Neural cell (in vitro differentiated cells): ENCODE measurements at regions not wholly inside any gene's neighbourhood (a gene's known extent, or its start where the extent isn't known, plus 50 kb on each side); places are given as distances from the start of the nearest gene placed in this dataset.

Experiments used
- H2AFZ ChIP-seq: fragments of 200-600, 300-800 bp; sonication (generic), shearing (Covaris generic); 2 replicates; pipeline ENCODE4 v1.6.0; 2014; ENCODE audit warnings: low read depth, mild to moderate bottlenecking, antibody characterized with exemption, low read length, moderate library complexity
- H3F3A ChIP-seq: fragments of 200-600 bp; shearing (Covaris generic); 2 replicates; pipeline ENCODE4 v1.6.1; 2016; ENCODE audit warnings: mild to moderate bottlenecking, moderate library complexity, mixed read lengths, antibody characterized with exemption, low read length; ENCODE audit not compliant: insufficient read depth, poor library complexity, severe bottlenecking
- H3K27ac ChIP-seq: fragments of 200-600, 300-800 bp; sonication (generic), shearing (Covaris generic); 2 replicates; pipeline ENCODE4 v1.5.1; 2014; ENCODE audit warnings: mild to moderate bottlenecking, low read length, moderate library complexity
- H3K27me3 ChIP-seq: fragments of 300-800, 200-600 bp; sonication (generic), shearing (Covaris generic); 2 replicates; pipeline ENCODE4 v1.6.0; 2014; ENCODE audit warnings: mild to moderate bottlenecking, low read depth, low read length, moderate library complexity; ENCODE audit not compliant: insufficient read depth
- H3K36me3 ChIP-seq: fragments of 300-800, 200-600 bp; sonication (generic), shearing (Covaris generic); 2 replicates; pipeline ENCODE4 v1.5.1; 2014; ENCODE audit warnings: mild to moderate bottlenecking, antibody characterized with exemption, low read length, moderate library complexity; ENCODE audit not compliant: insufficient read depth
- H3K4me2 ChIP-seq: fragments of 300-800, 200-600 bp; sonication (generic), shearing (Covaris generic); 2 replicates; pipeline ENCODE4 v1.6.0; 2014; ENCODE audit warnings: mild to moderate bottlenecking, low read length
- H3K4me3 ChIP-seq: fragments of 300-800, 200-600 bp; sonication (generic), shearing (Covaris generic); 2 replicates; pipeline ENCODE4 v1.5.1; 2014; ENCODE audit warnings: mild to moderate bottlenecking, low read length, moderate library complexity
- H3K79me2 ChIP-seq: fragments of 200-600 bp; shearing (Covaris generic); replicated peaks from 2 replicates; pipeline ENCODE4 v1.6.0; 2014; ENCODE audit warnings: mild to moderate bottlenecking, low read length, moderate library complexity; ENCODE audit not compliant: insufficient read depth
- H3K9ac ChIP-seq: fragments of 300-800, 200-600 bp; sonication (generic), shearing (Covaris generic); 2 replicates; pipeline ENCODE4 v1.6.1; 2016; ENCODE audit warnings: mild to moderate bottlenecking, low read length, mixed read lengths
- H3K9me2 ChIP-seq: fragments of 200-600 bp; shearing (Covaris generic); 2 replicates; pipeline ENCODE4 v1.6.1; 2016; ENCODE audit warnings: mild to moderate bottlenecking, low read length, mixed read lengths; ENCODE audit not compliant: insufficient read depth
- H3K9me3 ChIP-seq: fragments of 200-600, 300-800 bp; sonication (generic), shearing (Covaris generic); 2 replicates; pipeline ENCODE4 v1.6.1; 2016; ENCODE audit warnings: mild to moderate bottlenecking, mixed run types, low read length, moderate library complexity, mixed read lengths
- H4K20me1 ChIP-seq: fragments of 200-600 bp; shearing (Covaris generic); 2 replicates; pipeline ENCODE4 v1.6.1; 2016; ENCODE audit warnings: mild to moderate bottlenecking, mixed run types; ENCODE audit not compliant: insufficient read depth
- CTCF ChIP-seq: fragments of 450-650 bp; IDR thresholded peaks from 2 replicates; pipeline ENCODE4 v1.5.1; 2014; ENCODE audit warnings: antibody characterized with exemption, mild to moderate bottlenecking, moderate library complexity; ENCODE audit not compliant: poor library complexity, severe bottlenecking
- EP300 ChIP-seq: fragments of 450-650 bp; conservative IDR thresholded peaks from 2 replicates; pipeline ENCODE4 v1.6.1; 2014; ENCODE audit warnings: antibody characterized with exemption, mild to moderate bottlenecking, moderate library complexity; ENCODE audit not compliant: poor library complexity, severe bottlenecking
- EZH2 ChIP-seq: fragments of 200-600, 300-800 bp; shearing (Covaris generic), sonication (generic); IDR thresholded peaks from 2 replicates; pipeline ENCODE4 v1.6.1; 2014; ENCODE audit warnings: antibody characterized with exemption, low read length, borderline replicate concordance, mild to moderate bottlenecking; ENCODE audit not compliant: insufficient read depth, poor library complexity, severe bottlenecking
- MXI1 ChIP-seq: fragments of 450-650 bp; conservative IDR thresholded peaks from 2 replicates; pipeline ENCODE4 v1.6.1; 2014; ENCODE audit warnings: antibody characterized with exemption, mild to moderate bottlenecking; ENCODE audit not compliant: poor library complexity, severe bottlenecking
- POLR2AphosphoS5 ChIP-seq: IDR thresholded peaks from 2 replicates; pipeline ENCODE4 v1.6.1; 2012
- RAD21 ChIP-seq: fragments of 450-650 bp; conservative IDR thresholded peaks from 2 replicates; pipeline ENCODE4 v1.6.1; 2014; ENCODE audit warnings: antibody characterized with exemption, mild to moderate bottlenecking, moderate library complexity
- SMC3 ChIP-seq: fragments of 450-650 bp; conservative IDR thresholded peaks from 2 replicates; pipeline ENCODE4 v1.6.1; 2014; ENCODE audit warnings: antibody characterized with exemption, mild to moderate bottlenecking, moderate library complexity; ENCODE audit not compliant: poor library complexity
- TAF1 ChIP-seq: IDR thresholded peaks from 2 replicates; pipeline ENCODE4 v1.6.1; 2012; ENCODE audit warnings: low read depth
- TF ChIP-seq, protein P1 (sequence below): IDR thresholded peaks from 2 replicates; pipeline ENCODE4 v1.6.1; 2012; ENCODE audit warnings: borderline replicate concordance

DNA sequence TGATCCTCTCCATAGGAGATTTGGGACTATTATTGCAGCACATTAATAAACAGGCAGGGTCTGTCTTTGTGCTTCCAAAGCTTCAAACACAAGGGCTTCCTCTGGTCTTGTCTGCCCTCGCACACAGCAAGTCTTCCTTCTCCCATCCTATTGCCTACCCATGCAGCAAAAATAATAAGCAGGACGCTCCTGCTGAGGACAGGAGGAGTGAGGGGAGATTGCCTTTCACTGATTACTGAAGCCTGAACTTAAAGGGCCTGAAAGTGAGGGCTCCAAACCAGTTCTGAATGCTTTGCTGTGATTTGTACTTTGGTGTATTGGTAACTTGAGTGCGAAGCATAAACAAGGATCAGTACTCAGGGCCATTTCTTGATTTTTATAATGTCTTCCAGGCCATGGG, 197.6 kb upstream of the XYLT1 start:
- no peak overlapping the region for H3K9ac ChIP-seq
- H4K20me1 ChIP-seq: no peaks in the 10 kb centered on the region
- H3K9me3 ChIP-seq: no peaks in the 10 kb centered on the region
- TF ChIP-seq CTCF (no peak), TAF1 (no peak), RAD21 (no peak), EP300 (no peak), POLR2AphosphoS5 (no peak), EZH2 (no peak)
- TF ChIP-seq, protein P1, sequence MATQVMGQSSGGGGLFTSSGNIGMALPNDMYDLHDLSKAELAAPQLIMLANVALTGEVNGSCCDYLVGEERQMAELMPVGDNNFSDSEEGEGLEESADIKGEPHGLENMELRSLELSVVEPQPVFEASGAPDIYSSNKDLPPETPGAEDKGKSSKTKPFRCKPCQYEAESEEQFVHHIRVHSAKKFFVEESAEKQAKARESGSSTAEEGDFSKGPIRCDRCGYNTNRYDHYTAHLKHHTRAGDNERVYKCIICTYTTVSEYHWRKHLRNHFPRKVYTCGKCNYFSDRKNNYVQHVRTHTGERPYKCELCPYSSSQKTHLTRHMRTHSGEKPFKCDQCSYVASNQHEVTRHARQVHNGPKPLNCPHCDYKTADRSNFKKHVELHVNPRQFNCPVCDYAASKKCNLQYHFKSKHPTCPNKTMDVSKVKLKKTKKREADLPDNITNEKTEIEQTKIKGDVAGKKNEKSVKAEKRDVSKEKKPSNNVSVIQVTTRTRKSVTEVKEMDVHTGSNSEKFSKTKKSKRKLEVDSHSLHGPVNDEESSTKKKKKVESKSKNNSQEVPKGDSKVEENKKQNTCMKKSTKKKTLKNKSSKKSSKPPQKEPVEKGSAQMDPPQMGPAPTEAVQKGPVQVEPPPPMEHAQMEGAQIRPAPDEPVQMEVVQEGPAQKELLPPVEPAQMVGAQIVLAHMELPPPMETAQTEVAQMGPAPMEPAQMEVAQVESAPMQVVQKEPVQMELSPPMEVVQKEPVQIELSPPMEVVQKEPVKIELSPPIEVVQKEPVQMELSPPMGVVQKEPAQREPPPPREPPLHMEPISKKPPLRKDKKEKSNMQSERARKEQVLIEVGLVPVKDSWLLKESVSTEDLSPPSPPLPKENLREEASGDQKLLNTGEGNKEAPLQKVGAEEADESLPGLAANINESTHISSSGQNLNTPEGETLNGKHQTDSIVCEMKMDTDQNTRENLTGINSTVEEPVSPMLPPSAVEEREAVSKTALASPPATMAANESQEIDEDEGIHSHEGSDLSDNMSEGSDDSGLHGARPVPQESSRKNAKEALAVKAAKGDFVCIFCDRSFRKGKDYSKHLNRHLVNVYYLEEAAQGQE: no peak
- no peak overlapping the region for H3K4me3 ChIP-seq
- no peak overlapping the region for H2AFZ ChIP-seq
- H3K4me2 ChIP-seq: no peak overlapping the region
- H3F3A ChIP-seq: no peaks in the 10 kb centered on the region
- no peaks in the 10 kb centered on the region for H3K9me2 ChIP-seq
- H3K79me2 ChIP-seq: no peaks in the 10 kb centered on the region
- no peaks in the 10 kb centered on the region for H3K27me3 ChIP-seq
- H3K36me3 ChIP-seq: no peaks in the 10 kb centered on the region
- H3K27ac ChIP-seq: no peak overlapping the region

DNA sequence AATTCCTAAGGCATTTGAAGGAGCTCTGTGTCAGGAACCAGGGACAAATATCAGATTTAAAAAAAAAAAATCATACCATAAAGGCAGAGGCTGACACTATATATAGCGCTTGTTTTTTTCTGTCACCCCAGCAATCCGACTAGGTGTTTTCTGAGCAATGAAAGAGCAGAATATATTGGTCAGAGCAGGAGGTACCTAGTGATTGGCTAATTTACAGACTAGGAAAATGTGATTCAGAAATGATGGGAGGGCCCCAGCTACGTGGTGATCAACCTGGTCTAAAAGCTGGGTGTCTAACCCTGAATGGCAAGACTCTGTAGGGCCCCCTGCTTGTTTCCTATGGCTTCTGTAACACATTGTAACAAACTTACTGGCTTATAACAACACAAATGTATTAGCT, 195.5 kb upstream of the XYLT1 start:
- TF ChIP-seq MXI1 (no peak), SMC3 (no peak), TAF1 (no peak), CTCF (no peak), EP300 (no peak), POLR2AphosphoS5 (no peak)
- TF ChIP-seq, protein P1: no peak
- no peaks in the 10 kb centered on the region for H3K79me2 ChIP-seq
- no peaks in the 10 kb centered on the region for H4K20me1 ChIP-seq
- H3K36me3 ChIP-seq: no peaks in the 10 kb centered on the region
- no peaks in the 10 kb centered on the region for H3F3A ChIP-seq
- H3K27ac ChIP-seq: no peak overlapping the region
- no peaks in the 10 kb centered on the region for H3K9me2 ChIP-seq
- no peak overlapping the region for H3K4me3 ChIP-seq
- no peak overlapping the region for H3K9ac ChIP-seq
- H3K9me3 ChIP-seq: no peaks in the 10 kb centered on the region
- no peak overlapping the region for H3K4me2 ChIP-seq
- H3K27me3 ChIP-seq: no peaks in the 10 kb centered on the region
- no peak overlapping the region for H2AFZ ChIP-seq
